Activated CD8-positive, alpha-beta memory T cell treated with anti-CD3 and anti-CD28 coated beads, Interleukin-2, amount 50 U/mL, for 1 hour (primary cell): ENCODE measurements at regions not wholly inside any gene's neighbourhood (a gene's known extent, or its start where the extent isn't known, plus 50 kb on each side); places are given as distances from the start of the nearest gene placed in this dataset.

Experiments
- DNase-seq: peaks from one replicate; pipeline ENCODE4 v3.0.0-alpha.2; 2020; ENCODE audit errors: extremely low read depth

DNA sequence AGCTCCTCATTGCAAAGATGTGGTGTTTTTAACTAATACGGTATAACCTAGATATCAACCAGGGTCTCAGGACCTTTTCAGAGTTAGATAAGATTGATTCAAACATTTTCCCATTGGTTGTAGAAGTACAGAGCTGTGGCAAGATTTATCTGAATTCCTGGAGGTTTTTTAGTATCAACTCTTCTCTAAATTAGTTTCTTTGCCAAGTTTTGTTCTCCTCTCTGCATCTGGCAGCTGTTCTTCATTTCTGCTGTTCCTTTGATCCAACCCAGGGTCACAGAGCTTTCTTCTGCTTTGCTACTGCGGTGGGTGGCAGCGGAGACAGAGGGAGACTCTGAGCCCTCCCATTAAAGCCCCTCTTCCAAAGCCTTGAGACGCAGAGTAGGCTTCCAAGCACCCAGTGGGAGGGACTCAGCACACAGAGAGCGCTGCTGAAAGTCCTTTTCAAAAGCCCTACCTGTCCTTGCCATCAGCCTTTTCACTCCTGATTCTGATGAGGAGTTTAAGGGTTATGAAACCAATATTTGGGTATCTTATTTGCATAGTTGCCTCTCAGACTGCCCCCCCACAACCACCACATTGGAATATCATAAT, 146.3 kb upstream of the EEPD1 start:
- DNase-seq: no peak

DNA sequence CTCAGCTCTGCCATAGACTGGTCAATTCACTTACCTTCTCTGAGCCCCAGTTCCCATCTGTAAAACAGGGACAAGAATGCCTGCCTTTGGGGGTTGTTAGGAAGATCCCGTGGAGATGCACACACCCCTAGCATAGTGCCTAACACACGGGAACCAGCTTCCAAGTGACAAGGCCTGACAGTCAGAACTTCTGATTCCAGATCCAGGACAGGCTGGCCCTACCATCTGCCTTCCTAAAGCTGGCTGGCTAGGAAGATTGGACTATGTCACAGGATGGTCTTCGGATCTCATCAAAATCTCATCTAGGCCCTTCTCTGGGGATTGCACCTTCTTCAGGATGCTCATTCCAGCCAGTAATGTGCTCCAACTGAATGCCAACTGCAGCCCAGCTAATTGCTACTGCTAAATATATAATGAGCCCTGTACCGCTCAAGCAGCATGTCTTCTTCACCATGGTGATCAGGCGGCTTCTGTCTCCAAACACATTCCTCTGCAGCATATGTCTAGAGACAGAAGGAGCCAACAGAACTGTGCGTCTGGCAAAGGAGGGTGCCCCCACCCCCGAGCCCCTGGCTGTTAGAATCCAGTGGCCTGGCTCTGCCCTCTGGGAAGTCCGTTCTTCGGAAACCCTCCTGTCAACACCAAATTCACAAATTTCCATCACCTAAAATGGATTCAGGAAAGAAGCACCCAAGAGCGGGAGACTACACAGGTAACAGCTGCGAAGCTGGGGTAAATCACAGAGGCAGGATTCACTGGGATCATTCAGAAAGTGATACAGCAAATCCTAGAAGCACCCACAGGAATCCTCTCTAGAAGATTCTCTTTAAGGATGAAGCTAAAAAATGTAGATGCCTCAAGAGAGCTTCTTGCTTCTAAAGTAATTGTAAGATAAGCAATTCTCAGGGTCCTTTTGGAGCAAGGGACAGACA, 142.1 kb upstream of the EEPD1 start:
- no peak for DNase-seq

DNA sequence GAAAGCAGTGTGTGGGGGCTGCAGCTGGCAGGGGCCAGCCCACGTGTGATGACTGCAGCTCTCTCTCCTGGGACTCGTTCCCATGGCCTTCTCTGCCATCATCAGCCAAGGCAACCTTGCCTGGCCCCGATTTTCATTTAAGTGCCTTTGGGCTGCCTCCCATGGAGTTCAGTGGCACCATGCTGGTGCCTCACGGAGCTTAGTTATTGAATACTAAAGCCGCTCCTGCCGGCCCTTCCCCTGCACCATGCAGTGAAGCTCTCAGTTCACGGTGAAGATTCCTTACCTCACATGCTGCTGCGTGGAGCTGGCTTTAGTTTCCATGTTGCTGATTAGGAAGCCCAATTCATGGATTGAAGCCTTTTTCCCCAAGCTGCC, 141.5 kb upstream of the EEPD1 start:
- DNase-seq: no peak

DNA sequence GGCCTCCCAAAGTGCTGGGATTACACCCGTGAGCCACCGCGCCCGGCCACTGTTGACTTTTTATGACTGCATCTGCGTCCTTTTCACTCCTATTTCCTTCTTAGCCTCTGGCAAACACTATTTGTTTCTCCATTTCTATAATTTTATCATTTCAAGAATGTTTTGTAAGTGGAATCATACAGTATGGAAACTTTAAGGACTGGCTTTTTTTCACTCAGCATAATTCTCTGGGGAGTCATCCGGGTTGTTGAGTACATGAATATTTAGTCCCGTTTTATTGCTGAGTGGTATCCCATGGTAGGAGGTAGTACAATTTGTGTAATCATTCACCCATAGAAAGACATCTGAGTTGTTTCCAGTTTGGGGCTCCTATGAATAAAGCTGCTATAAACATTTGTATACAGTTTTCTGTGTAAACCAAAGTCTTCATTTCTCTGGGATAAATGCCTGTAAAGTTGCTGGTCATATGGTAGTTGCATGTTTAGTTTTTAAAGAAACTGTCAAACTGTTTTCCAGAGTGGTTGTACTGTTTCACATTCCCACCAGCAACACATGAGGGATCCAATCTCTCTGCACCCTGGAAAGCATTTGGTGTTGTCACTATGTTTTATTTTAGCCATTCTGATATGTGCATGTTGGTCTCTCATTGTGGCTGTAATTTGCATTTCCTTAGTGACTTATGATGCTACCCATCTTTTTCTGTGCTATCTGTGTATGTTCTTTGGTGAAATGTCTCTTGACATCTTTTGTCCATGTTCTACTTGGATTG, 139.6 kb upstream of the EEPD1 start:
- no peak for DNase-seq

DNA sequence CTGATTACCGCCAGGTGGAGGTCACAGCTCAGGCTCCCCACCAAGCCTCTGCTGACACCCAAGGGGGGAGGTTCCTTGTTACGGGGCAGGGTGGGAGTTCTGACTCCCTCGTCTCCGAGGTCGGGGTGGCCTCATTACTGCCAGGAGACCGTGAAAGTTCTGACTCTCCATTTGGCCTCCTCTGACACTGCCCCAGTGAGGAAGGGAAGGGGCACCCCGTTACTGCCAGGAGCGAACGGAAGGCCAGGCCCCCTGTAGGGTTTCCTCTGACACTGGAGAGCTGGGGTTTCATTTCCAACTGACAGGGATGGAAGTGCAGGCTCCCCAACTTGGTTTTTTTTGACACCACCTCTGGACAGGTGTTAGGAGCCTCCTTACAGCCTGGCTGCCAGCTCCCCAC, 138.1 kb upstream of the EEPD1 start:
- DNase-seq: no peak

DNA sequence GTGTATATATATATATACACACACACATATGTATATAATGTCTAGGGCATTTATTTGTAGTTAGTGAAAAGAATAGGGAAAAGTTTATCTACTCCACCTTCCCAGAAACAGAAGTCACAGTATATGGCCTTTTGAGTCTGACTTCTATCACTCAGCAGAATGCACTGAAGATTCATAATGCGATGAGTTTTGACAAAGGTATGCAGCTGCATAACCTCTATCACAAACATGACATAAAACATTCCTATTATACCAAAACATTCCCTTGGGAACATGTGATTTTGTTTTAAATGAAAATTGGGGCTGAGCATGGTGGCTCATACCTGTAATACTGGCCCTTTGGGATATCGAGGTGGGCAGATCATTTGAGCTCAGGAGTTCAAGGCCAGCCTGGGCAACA, 137.3 kb upstream of the EEPD1 start:
- DNase-seq: no peak

GRCh38 chr7:36016648-36017047, 136.4 kb upstream of the EEPD1 start:
- no peak for DNase-seq

- DNase-seq: no peak
Observed at GRCh38 chr7:36017111-36017510, 135.9 kb upstream of the EEPD1 start.

GRCh38 chr7:36018816-36019484, 134.1 kb upstream of the EEPD1 start:
- no peak for DNase-seq

DNA sequence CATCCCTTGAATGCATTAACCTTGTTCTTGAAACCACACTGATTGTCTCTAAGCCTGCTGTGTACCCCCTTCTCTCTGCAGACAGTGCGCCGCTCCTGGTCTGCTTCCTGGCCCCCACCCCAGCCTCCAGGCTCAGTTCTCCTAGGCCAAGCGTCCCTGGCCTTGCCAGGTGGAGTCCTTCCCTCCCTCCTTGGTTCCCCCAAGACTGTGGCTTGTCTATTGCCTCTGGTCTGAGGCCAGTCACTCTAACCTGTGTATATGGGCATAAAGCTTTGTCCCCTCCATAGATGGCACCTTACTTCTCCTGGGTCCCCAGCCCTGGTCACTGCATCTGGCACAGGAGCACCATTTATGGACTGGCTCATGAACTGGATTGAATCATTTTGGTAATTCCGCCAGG, 133.5 kb upstream of the EEPD1 start:
- DNase-seq: no peak

- DNase-seq: no peak
Observed at GRCh38 chr7:36019980-36020379, 133.1 kb upstream of the EEPD1 start.

- DNase-seq: no peak
Observed at GRCh38 chr7:36021367-36021766, 131.7 kb upstream of the EEPD1 start.

DNA sequence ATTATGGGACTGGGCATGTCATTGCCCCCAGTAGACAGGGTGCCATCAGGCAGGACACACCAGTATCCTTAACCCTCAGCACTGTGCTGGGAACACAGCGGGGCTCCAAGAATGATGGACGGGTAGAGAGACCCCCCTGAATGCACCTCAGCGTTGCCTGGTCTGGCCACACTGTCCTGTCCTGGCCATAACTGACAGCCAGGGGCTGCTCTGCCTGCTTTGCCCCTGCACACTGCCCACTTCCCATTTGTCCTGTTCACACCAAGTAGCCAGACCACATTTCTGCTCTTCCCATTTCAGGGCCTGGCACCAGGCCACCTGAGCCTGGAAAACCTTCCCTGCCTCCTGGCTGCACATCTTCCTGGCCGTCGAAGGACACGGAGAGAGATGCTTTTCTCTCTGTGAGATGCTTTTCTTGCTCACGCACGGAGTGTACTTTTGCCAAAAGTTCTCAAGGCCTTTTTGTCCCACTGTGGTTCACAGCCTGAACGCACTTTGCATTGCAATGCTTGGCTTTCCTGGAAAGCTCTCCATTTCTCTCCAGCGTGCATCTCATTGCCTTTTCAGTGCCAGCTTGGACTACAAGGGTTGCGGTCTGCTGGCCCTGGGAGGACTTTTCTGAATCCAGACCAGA, 131.0 kb upstream of the EEPD1 start:
- no peak for DNase-seq

GRCh38 chr7:36023033-36023560, 130.0 kb upstream of the EEPD1 start:
- no peak for DNase-seq

DNA sequence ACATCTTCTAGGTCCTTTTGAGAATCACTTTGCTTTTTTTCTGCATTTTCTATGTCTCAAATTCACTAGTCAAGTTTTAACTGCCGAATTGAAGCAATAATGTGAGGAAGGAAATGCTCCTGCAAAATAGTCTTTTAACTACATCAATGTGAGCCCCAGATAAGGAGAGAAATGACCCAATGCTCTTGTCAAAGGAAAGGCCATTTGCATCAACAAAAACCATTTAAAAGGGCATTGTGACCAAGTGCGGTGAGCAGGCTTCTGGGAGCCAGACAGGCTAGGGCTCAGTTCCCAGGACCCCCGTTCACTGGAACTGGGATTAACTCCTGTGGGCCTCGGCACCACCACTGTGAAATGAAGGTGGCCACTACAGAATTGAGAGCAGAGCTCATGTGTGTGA, 127.9 kb upstream of the EEPD1 start:
- DNase-seq: no peak

DNA sequence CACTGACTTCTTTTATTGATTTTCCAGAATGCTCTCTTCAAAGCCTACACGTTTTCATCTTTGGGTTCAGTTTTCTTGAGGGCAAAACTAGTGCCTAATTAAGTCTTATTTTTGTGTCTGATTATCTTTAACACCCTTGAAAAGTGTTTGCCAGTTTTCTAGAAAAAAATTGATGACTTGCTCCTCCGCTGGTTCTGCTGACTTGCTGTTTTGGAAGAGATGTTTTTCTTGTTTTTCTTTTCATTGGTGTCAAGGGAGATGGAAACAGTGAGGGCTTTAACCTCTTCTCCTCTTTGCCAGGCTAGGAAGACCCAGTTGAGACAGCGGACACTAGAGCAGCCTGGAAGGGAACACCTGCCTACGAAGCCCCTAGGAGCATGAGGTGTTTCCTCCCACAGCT, 123.7 kb upstream of the EEPD1 start:
- no peak for DNase-seq

- no peak for DNase-seq
Observed at GRCh38 chr7:36029853-36030515, 123.1 kb upstream of the EEPD1 start.

GRCh38 chr7:36032361-36032818, 120.7 kb upstream of the EEPD1 start:
- DNase-seq: no peak

DNA sequence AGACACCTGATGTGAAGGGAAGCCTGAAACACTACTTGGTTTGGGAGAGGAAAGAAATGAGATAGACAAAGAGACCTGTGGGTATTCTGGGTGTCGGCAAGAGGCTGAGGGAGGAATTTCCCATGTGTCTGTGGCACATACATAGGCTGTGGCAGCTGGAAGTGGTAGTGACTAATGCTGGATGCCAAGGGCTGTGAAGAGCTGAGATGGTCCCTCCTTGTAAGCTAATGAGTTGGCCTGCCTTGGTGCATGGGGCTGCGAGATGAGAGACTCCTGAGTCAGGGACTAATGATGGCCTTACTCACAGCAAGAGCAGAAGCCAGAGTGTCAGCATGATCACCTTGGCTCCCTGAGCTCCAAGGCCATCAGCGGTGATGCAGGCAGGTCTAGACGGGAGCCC, 119.0 kb upstream of the EEPD1 start:
- DNase-seq: no peak

GRCh38 chr7:36035186-36035585, 117.9 kb upstream of the EEPD1 start:
- DNase-seq: no peak

- DNase-seq: no peak
Observed at GRCh38 chr7:36036590-36036989, 116.5 kb upstream of the EEPD1 start.
